A549 (cell line): ENCODE measurements at regions not wholly inside any gene's neighbourhood (a gene's known extent, or its start where the extent isn't known, plus 50 kb on each side); places are given as distances from the start of the nearest gene placed in this dataset.
A peak's percentile ranks its signal among the peaks of the same experiment; 100 is the strongest.

Source experiments
- ATAC-seq, 2 experiments: fragments of 200-7000 bp in 1 of 2; fragments of >200 bp in 1 of 2; cut with Nextera tagmentation in 1 of 2; cut with Tn5 transposase in 1 of 2; 3 replicates each; pipeline versions ENCODE4 v1.8.0 to v1.9.1; 2018 to 2020; ENCODE audit warnings: mild to moderate bottlenecking in 1 of 2, moderate library complexity in 1 of 2
- CTCF ChIA-PET: fragments of 300-600 bp; sonication (Branson Sonifier 250); formaldehyde crosslinking; extraction: SDS; loops from one replicate; lab custom pipeline; 2021; ENCODE audit warnings: antibody characterized with exemption, inconsistent platforms; lab: Yijun Ruan, JAX
- POLR2A ChIA-PET: fragments of 350-600 bp; formaldehyde crosslinking; extraction: SDS; loops from one replicate; lab custom pipeline; 2021; ENCODE audit warnings: antibody characterized with exemption, inconsistent platforms; lab: Yijun Ruan, JAX
- DNase-seq, 2 experiments: peaks; one replicate each; pipeline versions ENCODE4 v3.0.0 to v3.0.0-alpha.2; 2011 to 2016; ENCODE audit warnings: low read depth in 1 of 2, low spot score in 1 of 2
- FAIRE-seq: peaks from 2 replicates; lab custom pipeline; 2011; peaks lifted over from hg19 to GRCh38; lab: Jason Lieb, UNC
- H3K27ac ChIP-seq, 2 experiments: fragments of >200 bp; sonication (Bioruptor Twin); formaldehyde crosslinking; 3 replicates each; pipeline ENCODE4 v1.5.1; 2016 to 2017
- H3K4me1 ChIP-seq: fragments of >200 bp; sonication (Bioruptor Twin); formaldehyde crosslinking; 3 replicates; pipeline ENCODE4 v1.6.1; 2016
- H3K4me2 ChIP-seq: fragments of >200 bp; sonication (Bioruptor Twin); formaldehyde crosslinking; 3 replicates; pipeline ENCODE4 v1.6.1; 2016
- H3K4me3 ChIP-seq: fragments of >200 bp; sonication (Bioruptor Twin); formaldehyde crosslinking; 3 replicates; pipeline ENCODE4 v1.5.1; 2016
- H3K9me3 ChIP-seq: fragments of >200 bp; sonication (Bioruptor Twin); formaldehyde crosslinking; 3 replicates; pipeline ENCODE4 v1.6.1; 2016
- ATOH8 ChIP-seq: fragments of 250-450 bp; sonication (Bioruptor Pico); IDR thresholded peaks from 2 replicates; pipeline ENCODE4 v1.5.0; 2020; ENCODE audit warnings: low read depth, mild to moderate bottlenecking, moderate library complexity
- CHD4 ChIP-seq: fragments of 200-600 bp; sonication (generic); IDR thresholded peaks from 2 replicates; pipeline ENCODE4 v1.6.1; 2016; ENCODE audit warnings: antibody characterized with exemption, mild to moderate bottlenecking, borderline replicate concordance
- E2F6 ChIP-seq: IDR thresholded peaks from 2 replicates; pipeline ENCODE4 v1.6.1; 2012; ENCODE audit warnings: low read depth, borderline replicate concordance
- EHMT2 ChIP-seq: fragments of 200-600 bp; sonication (generic); IDR thresholded peaks from 2 replicates; pipeline ENCODE4 v1.6.1; 2016; ENCODE audit warnings: antibody characterized with exemption, low read depth, mild to moderate bottlenecking, moderate library complexity
- EP300 ChIP-seq, 2 experiments: fragments of >200 bp; sonication (Bioruptor Twin); formaldehyde crosslinking; IDR thresholded peaks; 2 replicates in 1 of 2; 3 replicates in 1 of 2; pipeline ENCODE4 v1.6.1; 2016 to 2017
- HDAC2 ChIP-seq: fragments of 200-600 bp; sonication (generic); IDR thresholded peaks from 2 replicates; pipeline ENCODE4 v1.6.1; 2016
- HEYL ChIP-seq: fragments of 250-450 bp; sonication (Bioruptor Pico); IDR thresholded peaks from 2 replicates; pipeline ENCODE4 v1.8.0; 2021; ENCODE audit warnings: mild to moderate bottlenecking, moderate library complexity
- HOXB13 ChIP-seq: fragments of 250-450 bp; sonication (Bioruptor Pico); IDR thresholded peaks from 2 replicates; pipeline ENCODE4 v1.5.0; 2020; ENCODE audit warnings: low read depth, mild to moderate bottlenecking, moderate library complexity
- MYC ChIP-seq: IDR thresholded peaks from 2 replicates; pipeline ENCODE4 v1.6.1; 2012; ENCODE audit warnings: mild to moderate bottlenecking, inconsistent platforms, low read length, improper control_type of control experiment, borderline replicate concordance
- NFE2L2 ChIP-seq: fragments of 150-350 bp; conservative IDR thresholded peaks from 2 replicates; pipeline ENCODE4 v1.6.1; 2014; ENCODE audit warnings: low read length
- NPAS2 ChIP-seq: fragments of 250-450 bp; sonication (Bioruptor Pico); IDR thresholded peaks from 2 replicates; pipeline ENCODE4 v1.8.0; 2022; ENCODE audit warnings: mild to moderate bottlenecking, moderate library complexity, borderline replicate concordance
- NR3C1 ChIP-seq: fragments of >200 bp; sonication (Bioruptor Twin); formaldehyde crosslinking; IDR thresholded peaks from 3 replicates; pipeline ENCODE4 v1.6.1; 2017
- PHF8 ChIP-seq: fragments of 200-600 bp; sonication (generic); IDR thresholded peaks from 2 replicates; pipeline ENCODE4 v1.6.1; 2016; ENCODE audit warnings: low read depth, mild to moderate bottlenecking, antibody characterized with exemption, moderate library complexity, borderline replicate concordance
- POLR2A ChIP-seq: IDR thresholded peaks from 2 replicates; pipeline ENCODE4 v1.6.1; 2012; ENCODE audit warnings: mild to moderate bottlenecking, low read length
- RAD21 ChIP-seq, 2 experiments: fragments of >200 bp in 1 of 2; sonication (Bioruptor Twin) in 1 of 2; formaldehyde crosslinking in 1 of 2; IDR thresholded peaks in 1 of 2; conservative IDR thresholded peaks in 1 of 2; 2 replicates in 1 of 2; 3 replicates in 1 of 2; pipeline ENCODE4 v1.6.1; 2012 to 2018; ENCODE audit warnings: inconsistent platforms in 1 of 2
- RFX5 ChIP-seq: fragments of 450-650 bp; IDR thresholded peaks from 2 replicates; pipeline ENCODE4 v1.7.1; 2014; ENCODE audit warnings: antibody characterized with exemption, mild to moderate bottlenecking, moderate library complexity
- RNF2 ChIP-seq: fragments of 200-600 bp; sonication (generic); IDR thresholded peaks from 2 replicates; pipeline ENCODE4 v1.6.1; 2016; ENCODE audit warnings: low read depth, mild to moderate bottlenecking, antibody characterized with exemption, moderate library complexity, borderline replicate concordance
- ZFP36 ChIP-seq: fragments of 450-650 bp; IDR thresholded peaks from 2 replicates; pipeline ENCODE4 v1.6.1; 2014; ENCODE audit warnings: borderline replicate concordance; ENCODE audit not compliant: partially characterized antibody
- ZSCAN20 ChIP-seq: fragments of 250-450 bp; sonication (Bioruptor Pico); IDR thresholded peaks from 2 replicates; pipeline ENCODE4 v1.8.0; 2022; ENCODE audit warnings: mild to moderate bottlenecking, moderate library complexity
- WGBS: methylation state at CpG from one replicate; pipeline ENCODE4 v1.1.6; 2017; ENCODE audit errors: missing lambda C conversion rate; 5-methylcytosine and 5-hydroxymethylcytosine counted together
- TF ChIP-seq, protein P1 (sequence below): fragments of >200 bp; sonication (Bioruptor Twin); formaldehyde crosslinking; IDR thresholded peaks from 3 replicates; pipeline ENCODE4 v1.5.1; 2016
- TF ChIP-seq, protein P2 (sequence below): fragments of 150-350 bp; IDR thresholded peaks from 2 replicates; pipeline ENCODE4 v1.6.1; 2014; ENCODE audit warnings: low read depth, mild to moderate bottlenecking, low read length

GRCh38 chr20:48339986-48340882 lies 487.6 kb downstream of the PREX1 start:
- ChIA-PET CTCF (interaction anchor here (1.6 to 1.7 kb wide), 3 partner anchors 15 to 663 kb away, joined by 3 to 5 read pairs (median 4); no protein-coding TSS in a partner anchor), POLR2A (no interaction called here)
- Histone ChIP-seq H3K4me2 (no peak overlapping the region), H3K27ac (peak overlapping the region; percentile 31 to 79; a peak in 3 of 6 replicates), H3K9me3 (0 out of 3 replicates have a peak, but pooled peaks cover 4% of the 10 kb centered on the region), H3K4me1 (peaks cover 38% of the 10 kb centered on the region), H3K4me3 (no peak overlapping the region)
- WGBS: 65% methylated on average over 12 of the region's 17 CpGs
- FAIRE-seq: no peak
- no peak for DNase-seq
- TF ChIP-seq E2F6 (no peak), RAD21 (conservative IDR thresholded peaks at IDR 0.05 in 1 of 2, IDR thresholded peaks at IDR 0.05 in 1 of 2) (no peak), ATOH8 (CRISPR knock-in tag) (no peak), HEYL (CRISPR knock-in tag) (no peak), ZFP36 (no peak), NPAS2 (CRISPR knock-in tag) (no peak), CHD4 (no peak), EHMT2 (no peak), NFE2L2 (no peak)
- TF ChIP-seq, protein P1, sequence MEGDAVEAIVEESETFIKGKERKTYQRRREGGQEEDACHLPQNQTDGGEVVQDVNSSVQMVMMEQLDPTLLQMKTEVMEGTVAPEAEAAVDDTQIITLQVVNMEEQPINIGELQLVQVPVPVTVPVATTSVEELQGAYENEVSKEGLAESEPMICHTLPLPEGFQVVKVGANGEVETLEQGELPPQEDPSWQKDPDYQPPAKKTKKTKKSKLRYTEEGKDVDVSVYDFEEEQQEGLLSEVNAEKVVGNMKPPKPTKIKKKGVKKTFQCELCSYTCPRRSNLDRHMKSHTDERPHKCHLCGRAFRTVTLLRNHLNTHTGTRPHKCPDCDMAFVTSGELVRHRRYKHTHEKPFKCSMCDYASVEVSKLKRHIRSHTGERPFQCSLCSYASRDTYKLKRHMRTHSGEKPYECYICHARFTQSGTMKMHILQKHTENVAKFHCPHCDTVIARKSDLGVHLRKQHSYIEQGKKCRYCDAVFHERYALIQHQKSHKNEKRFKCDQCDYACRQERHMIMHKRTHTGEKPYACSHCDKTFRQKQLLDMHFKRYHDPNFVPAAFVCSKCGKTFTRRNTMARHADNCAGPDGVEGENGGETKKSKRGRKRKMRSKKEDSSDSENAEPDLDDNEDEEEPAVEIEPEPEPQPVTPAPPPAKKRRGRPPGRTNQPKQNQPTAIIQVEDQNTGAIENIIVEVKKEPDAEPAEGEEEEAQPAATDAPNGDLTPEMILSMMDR: no peak
- TF ChIP-seq, protein P2, sequence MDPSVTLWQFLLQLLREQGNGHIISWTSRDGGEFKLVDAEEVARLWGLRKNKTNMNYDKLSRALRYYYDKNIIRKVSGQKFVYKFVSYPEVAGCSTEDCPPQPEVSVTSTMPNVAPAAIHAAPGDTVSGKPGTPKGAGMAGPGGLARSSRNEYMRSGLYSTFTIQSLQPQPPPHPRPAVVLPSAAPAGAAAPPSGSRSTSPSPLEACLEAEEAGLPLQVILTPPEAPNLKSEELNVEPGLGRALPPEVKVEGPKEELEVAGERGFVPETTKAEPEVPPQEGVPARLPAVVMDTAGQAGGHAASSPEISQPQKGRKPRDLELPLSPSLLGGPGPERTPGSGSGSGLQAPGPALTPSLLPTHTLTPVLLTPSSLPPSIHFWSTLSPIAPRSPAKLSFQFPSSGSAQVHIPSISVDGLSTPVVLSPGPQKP: no peak
- peak in 1 of 2 experiments; percentile 34; a peak in 3 of 6 replicates for ATAC-seq

GRCh38 chr20:48339190-48339985 lies 488.4 kb downstream of the PREX1 start:
- Histone ChIP-seq H3K4me3 (no peak overlapping the region), H3K9me3 (0 out of 3 replicates have a peak, but pooled peaks cover 4% of the 10 kb centered on the region), H3K27ac (peak overlapping the region; percentile 42 to 79; a peak in 5 of 6 replicates), H3K4me1 (peaks cover 39% of the 10 kb centered on the region), H3K4me2 (peak overlapping the region; percentile 62)
- WGBS: 48% methylated on average over 13 of the region's 13 CpGs
- ATAC-seq (peak; percentile 54 to 55; a peak in 5 of 6 replicates), FAIRE-seq (no peak), DNase-seq (peak in 1 of 2 experiments; percentile 23)
- no peak for TF ChIP-seq HOXB13 (CRISPR knock-in tag)
- TF ChIP-seq PHF8: no peak
- no peak for TF ChIP-seq RFX5
- TF ChIP-seq POLR2A: no peak
- no peak for TF ChIP-seq EHMT2
- TF ChIP-seq ZSCAN20: no peak
- TF ChIP-seq HDAC2: no peak
- no peak for TF ChIP-seq HEYL (CRISPR knock-in tag)
- no peak for TF ChIP-seq MYC
- TF ChIP-seq RNF2: no peak
- TF ChIP-seq EP300 (IDR thresholded peaks at IDR 0.05): no peak
- no peak for TF ChIP-seq ATOH8 (CRISPR knock-in tag)
- TF ChIP-seq, protein P2: no peak
- TF ChIP-seq NR3C1: no peak
- POLR2A ChIA-PET: no interaction called here
- CTCF ChIA-PET: interaction anchor here (1.6 to 1.7 kb wide), 3 partner anchors 16 to 662 kb away, joined by 3 to 5 read pairs (median 4); no protein-coding TSS in a partner anchor
